GM18508 (cell line): ENCODE measurements at regions not wholly inside any gene's neighbourhood (a gene's known extent, or its start where the extent isn't known, plus 50 kb on each side); places are given as distances from the start of the nearest gene placed in this dataset.
"Not testable (repeated sequence)": the region's sequence is repeated elsewhere in the genome, so short reads cannot be mapped to it uniquely, and the experiment has no call there.

Experiments
- ATAC-seq: cut with Tn5 transposase; IDR thresholded peaks from one replicate; pipeline ENCODE4 v1.9.1; 2021; ENCODE audit warnings: moderate number of reproducible peaks; ENCODE audit not compliant: insufficient read depth, unreplicated experiment

GRCh38 chr2:19207452-19207851 is 151.0 kb downstream of the OSR1 start:
- ATAC-seq: no peak

GRCh38 chr2:19205983-19206533 is 152.4 kb downstream of the OSR1 start:
- ATAC-seq: no peak

GRCh38 chr2:19203866-19204265 is 154.6 kb downstream of the OSR1 start:
- ATAC-seq: no peak

GRCh38 chr2:19201911-19202462 is 156.4 kb downstream of the OSR1 start:
- no peak for ATAC-seq

GRCh38 chr2:19198381-19198780 is 160.0 kb downstream of the OSR1 start:
- ATAC-seq: no peak

- no peak for ATAC-seq
These were observed 162.8 kb downstream of the OSR1 start for GRCh38 chr2:19195661-19196060.

GRCh38 chr2:19189391-19189790 is 169.0 kb downstream of the OSR1 start:
- no peak for ATAC-seq

- no peak for ATAC-seq
These were observed 171.0 kb downstream of the OSR1 start for GRCh38 chr2:19187323-19188020.

- ATAC-seq: no peak
These were observed 173.3 kb downstream of the OSR1 start for GRCh38 chr2:19185086-19185485.

GRCh38 chr2:19178175-19178574 is 180.2 kb downstream of the OSR1 start:
- ATAC-seq: no peak

- ATAC-seq: no peak
These were observed 181.4 kb downstream of the OSR1 start for GRCh38 chr2:19176977-19177376.

- no peak for ATAC-seq
These were observed 182.1 kb downstream of the OSR1 start for GRCh38 chr2:19176172-19176852.

GRCh38 chr2:19174176-19174575 is 184.2 kb downstream of the OSR1 start:
- no peak for ATAC-seq

- ATAC-seq: no peak
These were observed 187.0 kb downstream of the OSR1 start for GRCh38 chr2:19171409-19171808.

GRCh38 chr2:19169134-19169768 is 189.2 kb downstream of the OSR1 start:
- ATAC-seq: no peak

- ATAC-seq: not testable (repeated sequence)
These were observed 194.3 kb downstream of the OSR1 start for GRCh38 chr2:19164099-19164498.

GRCh38 chr2:19158896-19159295 is 199.5 kb downstream of the OSR1 start:
- ATAC-seq: no peak

- no peak for ATAC-seq
These were observed 200.2 kb downstream of the OSR1 start for GRCh38 chr2:19158211-19158610.

- no peak for ATAC-seq
These were observed 201.8 kb downstream of the OSR1 start for GRCh38 chr2:19156646-19157045.

GRCh38 chr2:19150726-19151125 is 207.7 kb downstream of the OSR1 start:
- no peak for ATAC-seq

- no peak for ATAC-seq
These were observed 211.6 kb downstream of the OSR1 start for GRCh38 chr2:19146867-19147266.
